Renal cortical epithelial cell (primary cell): ENCODE measurements at regions not wholly inside any gene's neighbourhood (a gene's known extent, or its start where the extent isn't known, plus 50 kb on each side); places are given as distances from the start of the nearest gene placed in this dataset.
"Not testable (repeated sequence)": the region's sequence is repeated elsewhere in the genome, so short reads cannot be mapped to it uniquely, and the experiment has no call there.

Experiments used
- DNase-seq: peaks from one replicate; pipeline ENCODE4 v3.0.0-alpha.2; 2011; ENCODE audit warnings: low read depth

DNA sequence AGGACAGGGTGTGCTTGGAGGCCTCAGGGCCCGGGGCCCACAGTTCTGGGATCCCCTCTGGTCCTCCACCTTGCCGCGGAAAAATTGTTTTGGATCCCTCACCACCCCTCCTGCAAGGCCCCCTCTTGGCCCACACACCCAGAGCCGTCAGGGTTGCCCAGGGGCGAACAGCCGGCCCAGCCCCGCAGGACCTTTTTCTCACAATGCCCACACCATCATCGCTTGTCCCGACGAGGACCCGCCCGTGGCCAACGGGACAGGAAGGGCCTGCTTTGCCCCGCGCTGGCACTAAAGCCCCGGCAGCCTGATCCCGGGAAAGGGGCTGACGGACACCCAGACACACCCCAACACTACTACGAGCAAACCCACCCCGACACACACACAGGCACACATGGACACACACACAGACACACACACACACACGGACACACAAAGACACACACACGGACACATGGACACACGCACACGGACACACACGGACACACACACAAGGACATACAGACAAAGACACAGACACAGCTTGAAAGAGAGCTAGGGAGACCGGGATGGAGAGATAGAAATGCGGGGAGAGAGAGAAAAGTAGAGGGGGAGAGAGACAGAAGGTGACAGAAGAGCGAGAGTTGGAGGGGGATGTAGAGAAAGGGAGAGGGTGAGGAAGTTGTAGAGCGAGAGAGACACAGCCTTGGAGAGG lies 1493.5 kb upstream of the DEFB115 start:
- no peak for DNase-seq

DNA sequence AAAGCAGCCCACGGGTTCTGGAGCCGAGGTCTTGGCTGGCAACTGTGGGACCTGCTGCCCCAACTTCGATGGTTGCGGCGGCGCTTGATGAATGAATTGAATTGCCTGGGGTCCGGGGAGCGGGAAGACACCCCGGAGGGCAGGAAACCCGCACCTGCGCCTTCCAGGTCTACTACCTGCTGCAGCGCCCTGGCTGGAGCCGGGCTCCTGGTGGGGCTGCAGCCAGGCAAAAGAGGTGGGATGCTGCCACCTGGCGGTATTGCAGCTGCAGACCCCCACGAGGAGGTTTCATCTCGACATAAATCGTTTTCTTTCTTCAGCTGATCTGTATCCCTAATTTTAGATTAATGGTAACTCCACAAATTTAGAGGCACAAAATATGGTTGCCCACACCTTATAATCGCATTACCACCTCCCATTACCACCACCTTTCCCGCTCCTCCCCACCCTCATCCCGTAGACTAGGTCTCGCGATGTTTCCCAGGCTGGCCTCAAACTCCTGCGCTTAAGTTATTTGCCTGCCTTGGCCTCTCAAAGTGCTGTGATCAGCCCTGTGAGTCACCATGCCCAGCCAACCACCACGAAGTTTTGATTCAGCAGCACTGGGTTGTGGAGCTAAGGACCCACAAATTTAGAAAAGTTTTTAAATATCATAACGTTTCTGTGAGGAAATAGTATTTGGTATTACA lies 1492.4 kb upstream of the DEFB115 start:
- peak; percentile 45 for DNase-seq

DNA sequence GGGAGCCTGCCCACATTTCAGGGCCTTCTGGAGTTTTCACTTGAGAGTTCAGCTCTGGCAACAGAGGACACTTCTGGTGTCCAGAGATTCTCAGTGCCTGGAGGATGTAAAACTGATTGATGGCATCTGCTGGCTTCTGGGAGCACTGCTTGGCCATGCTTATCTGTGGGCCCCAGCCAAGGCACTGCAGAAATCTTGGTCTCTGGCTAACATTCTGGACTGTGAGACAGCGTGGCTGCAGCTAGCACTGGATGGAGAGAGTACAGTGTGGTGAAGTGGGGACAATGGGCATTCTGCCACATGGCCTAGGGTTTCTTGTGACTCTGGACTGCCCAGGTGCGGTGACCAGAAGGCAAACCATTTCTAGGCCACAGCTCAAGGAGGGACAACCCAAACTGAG lies 1479.4 kb upstream of the DEFB115 start:
- not testable (repeated sequence) for DNase-seq

DNA sequence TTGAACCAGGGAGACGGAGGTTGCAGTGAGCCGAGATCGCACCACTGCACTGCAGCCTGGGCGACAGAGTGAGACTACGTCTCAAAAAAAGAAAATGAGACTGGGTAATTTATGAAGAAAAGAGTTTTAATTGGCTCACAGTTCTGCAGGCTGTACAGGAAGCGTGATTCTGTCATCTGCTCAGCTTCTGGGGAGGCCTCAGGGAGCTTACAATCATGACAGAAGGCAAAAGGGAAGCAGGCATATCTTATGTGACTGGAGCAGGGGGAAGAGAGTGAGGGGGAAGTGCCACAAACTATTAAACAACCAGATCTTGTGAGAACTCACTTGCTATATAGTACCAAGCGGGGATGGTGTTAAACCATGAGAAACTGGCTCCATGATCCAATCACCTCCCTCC lies 1476.2 kb upstream of the DEFB115 start:
- not testable (repeated sequence) for DNase-seq

DNA sequence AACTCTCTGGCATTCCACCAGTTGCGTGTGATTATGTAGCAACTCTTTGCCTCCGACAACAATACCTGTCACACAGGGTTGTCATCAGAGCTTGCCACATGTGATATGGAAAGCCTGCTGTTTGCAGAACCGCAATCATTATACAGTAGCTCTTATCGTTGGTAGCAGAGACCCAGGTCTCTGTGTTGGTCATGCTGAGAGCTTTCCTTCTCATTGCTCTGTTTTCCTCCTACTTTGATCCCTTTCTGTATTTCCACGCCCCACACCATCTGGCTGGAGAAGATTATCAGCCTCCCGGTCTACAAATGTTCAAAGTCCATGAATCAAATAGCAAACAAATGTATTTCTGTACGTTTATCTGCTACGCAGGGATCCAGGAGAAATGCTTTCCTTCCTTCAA lies 1475.6 kb upstream of the DEFB115 start:
- DNase-seq, result not testable (repeated sequence)

DNA sequence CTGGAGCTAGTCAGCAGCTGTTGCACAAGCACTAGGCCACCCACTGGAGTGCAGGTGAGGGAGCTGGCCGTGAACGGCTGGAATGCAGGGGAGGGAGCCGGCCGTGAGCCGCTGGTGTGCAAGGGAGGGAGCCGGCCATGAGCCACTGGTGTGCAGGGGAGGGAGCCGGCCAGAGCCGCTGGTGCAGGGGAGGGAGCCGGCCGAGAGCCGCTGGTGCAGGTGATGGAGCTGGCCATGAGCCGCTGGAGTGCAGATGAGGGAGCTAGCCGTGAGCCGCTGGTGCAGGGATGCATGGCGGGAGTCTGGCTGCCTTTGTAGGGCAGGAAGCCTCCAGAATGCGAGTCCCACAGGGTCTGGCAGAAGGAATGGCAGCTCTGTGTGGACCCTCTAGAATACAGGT lies 1470.0 kb upstream of the DEFB115 start:
- not testable (repeated sequence) for DNase-seq

DNA sequence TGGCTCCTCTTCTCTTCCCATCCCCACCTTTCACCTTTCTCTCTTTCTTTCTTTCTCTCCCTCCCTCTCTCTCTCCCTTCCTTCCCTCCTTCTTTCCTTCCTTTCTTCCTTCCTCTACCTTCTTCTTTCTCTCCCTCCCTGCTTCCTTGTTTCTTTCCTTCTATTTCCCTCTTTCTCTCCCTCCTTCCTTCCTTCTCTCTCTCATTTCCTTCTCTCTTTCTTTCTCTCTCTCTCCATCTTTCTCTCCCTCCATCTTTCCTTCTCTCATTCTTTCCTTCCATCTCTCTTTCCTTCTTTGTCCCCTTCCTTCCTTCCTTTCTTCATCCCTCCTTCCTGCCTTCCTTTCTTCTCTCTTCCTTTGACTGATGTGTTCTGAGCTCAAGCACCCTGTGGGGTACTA lies 1467.0 kb upstream of the DEFB115 start:
- DNase-seq, result no peak

DNA sequence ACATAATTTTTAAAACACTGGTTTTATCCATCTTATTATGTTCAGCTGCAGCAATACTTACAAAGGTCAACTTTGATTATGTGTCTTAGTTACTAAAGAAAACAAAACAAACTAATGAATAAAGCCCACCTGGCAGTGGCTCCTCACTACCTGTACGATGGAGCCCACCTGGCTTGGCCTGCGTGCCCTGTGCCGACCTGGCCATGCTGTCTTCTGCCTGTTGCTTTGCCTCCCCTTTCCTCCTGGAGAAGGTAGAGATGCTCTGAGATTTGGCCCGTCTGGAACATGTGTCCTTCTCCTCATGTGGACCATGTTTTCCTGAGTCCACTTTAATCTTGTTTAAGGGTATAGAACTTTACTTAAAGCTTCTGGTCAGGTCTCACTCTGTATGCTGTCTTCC lies 1426.0 kb upstream of the DEFB115 start:
- not testable (repeated sequence) for DNase-seq

DNA sequence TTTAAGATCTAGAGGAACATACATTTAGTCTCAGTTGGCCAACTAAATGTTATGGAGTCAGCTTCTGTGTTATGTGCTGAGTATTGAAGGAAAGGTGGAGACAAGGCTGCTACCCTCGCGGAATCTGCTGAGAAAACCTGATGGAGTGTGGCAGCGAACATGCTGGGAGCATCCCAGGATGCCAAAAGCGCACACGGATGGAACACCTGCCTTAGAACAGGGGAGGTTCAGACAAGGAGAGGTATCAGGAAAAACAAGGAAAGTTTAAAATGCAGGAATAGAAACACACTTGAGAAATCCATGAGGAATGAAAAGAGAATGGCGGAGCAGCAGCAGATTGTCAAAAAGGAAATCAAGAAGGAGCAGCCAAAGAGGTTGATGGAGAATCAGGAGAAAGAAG lies 1389.5 kb upstream of the DEFB115 start:
- DNase-seq, result not testable (repeated sequence)

DNA sequence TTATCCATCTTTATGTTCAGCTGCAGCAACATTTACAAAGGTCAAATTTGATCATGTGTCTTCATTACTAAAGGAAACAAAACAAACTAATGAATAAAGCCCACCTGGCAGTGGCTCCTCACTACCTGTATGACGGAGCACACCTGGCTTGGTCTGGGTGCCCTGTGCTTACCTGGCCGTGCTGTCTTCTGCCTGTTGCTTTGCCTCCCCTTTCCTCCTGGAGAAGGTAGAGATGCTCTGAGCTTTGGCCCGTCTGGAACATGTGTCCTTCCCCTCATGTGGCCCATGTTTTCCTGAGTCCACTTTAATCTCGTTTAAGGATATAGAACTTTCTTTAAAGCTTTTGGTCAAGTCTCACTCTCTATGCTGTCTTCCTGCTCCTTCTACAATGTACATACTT lies 1388.8 kb upstream of the DEFB115 start:
- DNase-seq, result not testable (repeated sequence)

DNA sequence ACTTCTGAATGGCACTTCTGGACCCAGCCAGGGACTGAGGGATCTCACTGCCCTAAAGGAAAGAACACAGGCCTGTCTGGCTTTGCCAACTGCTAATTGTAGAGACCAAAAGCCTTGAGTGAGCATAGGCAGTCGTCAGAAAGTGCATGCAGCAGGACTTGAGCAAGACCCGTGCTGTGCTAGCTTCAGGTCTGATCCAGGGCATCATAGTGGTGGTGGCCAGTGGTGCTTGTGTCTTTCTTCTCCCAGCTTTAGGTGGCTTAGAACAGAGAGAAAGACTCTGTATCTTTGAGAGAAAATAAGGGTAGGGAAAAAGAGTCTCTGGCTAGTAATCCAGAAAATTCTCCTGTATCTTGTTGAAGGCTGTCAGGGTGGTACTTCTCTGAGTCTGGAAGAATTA lies 1385.6 kb upstream of the DEFB115 start:
- DNase-seq, result not testable (repeated sequence)

DNA sequence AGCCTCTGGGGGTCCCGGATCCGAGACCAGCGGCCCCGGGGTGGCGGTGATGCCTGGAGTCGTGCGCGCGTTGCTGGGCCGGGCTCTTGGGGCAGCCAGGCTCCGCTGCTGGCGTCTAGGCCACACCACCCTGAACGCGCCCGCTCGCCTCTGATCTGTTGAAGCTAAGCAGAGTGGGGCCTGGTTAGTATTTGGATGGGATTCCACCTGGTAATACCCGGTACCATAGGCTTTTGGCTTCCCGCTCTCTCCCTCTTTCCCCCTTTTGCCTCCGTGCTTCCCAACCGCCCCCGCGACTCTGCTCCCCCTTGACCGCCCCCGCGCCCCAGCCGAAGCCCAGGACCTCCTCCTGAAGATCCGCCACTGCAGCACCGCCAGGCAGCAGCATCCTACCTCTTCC lies 1383.5 kb upstream of the DEFB115 start:
- no peak for DNase-seq

DNA sequence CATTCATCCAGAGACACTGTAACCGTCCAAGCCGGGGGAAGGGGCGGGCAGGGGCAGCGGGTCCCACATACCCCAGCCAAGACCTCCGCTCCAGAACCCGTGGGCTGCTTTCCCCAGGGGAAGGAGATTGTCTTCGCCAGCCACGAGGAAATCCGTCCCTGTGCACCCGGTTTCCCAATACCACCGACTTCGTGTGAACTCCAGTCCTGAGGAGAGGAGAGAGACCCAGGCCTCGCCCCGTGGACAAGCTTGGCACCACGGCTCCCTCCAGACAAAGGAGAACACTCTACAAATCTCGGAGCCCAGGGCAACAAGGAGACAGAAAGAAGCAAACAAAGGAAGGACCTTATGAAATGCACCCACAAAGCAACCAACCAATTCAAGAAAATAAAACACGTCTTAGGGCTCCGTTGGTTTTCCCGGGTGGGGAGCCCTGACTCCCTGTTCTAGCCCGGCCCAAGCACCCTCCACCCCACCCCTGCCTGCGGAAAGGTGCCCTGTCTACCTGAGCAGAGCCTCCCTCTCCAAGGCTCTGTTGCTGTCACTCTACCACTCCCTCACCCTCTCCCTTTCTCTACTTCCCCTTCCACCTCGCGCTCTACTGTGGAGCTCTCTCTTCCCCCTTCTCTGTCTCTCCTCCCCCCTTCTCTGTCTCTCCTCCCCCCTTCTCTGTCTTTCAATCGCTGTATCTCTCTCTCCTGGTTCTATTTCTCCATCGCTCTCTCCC lies 1382.8 kb upstream of the DEFB115 start:
- no peak for DNase-seq

DNA sequence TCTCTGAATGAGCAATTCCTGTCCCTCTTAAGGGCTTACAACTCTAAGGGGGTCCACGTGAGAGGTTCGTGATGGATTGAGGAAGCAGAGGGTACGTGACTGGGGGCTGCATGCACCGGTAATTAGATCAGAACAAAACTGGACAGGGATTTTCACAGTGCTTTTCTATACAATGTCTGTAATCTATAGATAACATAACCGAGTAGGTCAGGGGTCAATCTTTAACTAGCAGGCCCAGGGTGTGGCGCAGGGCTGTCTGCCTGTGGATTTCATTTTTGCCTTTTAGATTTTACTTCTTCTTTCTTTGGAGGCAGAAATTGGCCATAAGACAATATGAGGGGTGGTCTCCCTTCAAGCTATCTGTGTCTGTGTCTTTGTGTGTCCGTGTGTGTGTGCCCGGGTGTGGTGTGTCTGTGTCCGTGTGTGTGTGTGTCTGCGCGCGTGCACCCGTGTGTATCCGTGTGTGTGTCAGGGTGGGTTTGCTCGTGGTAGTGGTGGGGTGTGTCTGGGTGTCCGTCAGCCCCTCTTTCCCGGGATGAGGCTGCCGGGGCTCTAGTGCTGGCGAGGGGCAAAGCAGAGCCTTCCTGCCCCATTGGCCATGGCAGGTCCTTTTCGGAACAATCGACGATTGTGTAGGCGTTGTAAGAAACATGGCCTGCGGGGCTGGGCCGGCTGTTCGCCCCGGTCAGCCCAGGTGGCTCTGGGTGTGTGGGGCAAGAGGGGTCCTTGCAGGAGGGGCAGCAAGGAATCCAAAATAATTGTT lies 1382.0 kb upstream of the DEFB115 start:
- DNase-seq, result not testable (repeated sequence)

DNA sequence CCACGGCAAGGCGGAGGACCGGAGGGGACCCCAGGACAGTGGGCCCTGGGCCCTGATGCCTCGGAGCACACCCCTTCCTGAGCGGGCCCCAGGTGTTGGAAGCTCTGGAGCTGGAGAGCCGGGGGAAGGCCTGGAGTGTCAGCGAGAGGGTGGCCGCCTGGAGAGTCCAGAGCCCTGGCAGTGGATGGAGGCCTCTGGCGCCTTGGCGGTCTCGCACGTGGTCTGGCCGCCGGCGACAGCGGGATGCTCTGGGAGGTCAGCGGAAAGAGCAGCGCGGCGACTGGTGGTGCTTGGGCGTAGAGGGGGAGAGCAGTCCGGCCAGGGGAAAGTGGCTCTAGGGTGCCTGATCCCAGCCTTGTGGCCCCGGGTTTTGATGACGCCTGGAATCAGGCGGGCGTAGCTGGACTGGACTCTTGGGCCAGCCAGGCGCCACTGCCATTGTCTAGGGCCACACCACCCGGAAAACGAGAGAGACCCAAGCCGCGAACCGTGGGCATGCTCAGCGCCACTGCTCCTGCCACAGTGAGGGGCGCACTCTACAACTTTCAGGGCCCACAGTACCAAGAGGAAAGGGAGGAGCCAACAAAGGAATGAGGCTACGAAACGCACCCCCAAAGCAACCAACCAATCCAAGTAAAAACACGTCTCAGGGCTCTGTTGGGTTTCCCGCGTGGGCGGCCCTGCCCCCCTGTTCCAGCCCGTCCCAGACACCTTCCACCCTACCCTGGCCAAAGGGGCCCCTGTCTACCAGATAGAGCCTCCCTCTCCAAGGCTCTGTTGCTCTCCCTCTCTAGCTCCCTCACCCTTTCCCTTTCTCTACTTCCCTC lies 1381.2 kb upstream of the DEFB115 start:
- not testable (repeated sequence) for DNase-seq

DNA sequence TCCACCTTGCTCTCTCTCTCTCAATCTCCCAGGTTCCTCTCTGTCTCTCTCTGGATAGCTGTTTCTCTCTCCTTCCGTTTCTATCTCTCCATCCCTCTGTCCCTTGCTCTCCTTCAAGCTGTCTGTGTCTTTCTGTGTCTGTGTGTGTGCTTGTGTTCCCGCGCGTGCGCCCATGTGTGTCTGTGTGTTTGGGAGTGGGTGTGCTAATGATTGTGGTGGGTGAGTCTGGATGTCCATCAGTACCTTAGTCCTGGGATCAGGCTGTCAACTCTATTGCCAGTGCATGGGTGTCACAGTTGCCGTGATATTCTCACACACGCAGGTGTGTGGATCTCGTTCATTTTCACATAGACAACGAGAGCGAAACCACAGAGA lies 1380.6 kb upstream of the DEFB115 start:
- no peak for DNase-seq

DNA sequence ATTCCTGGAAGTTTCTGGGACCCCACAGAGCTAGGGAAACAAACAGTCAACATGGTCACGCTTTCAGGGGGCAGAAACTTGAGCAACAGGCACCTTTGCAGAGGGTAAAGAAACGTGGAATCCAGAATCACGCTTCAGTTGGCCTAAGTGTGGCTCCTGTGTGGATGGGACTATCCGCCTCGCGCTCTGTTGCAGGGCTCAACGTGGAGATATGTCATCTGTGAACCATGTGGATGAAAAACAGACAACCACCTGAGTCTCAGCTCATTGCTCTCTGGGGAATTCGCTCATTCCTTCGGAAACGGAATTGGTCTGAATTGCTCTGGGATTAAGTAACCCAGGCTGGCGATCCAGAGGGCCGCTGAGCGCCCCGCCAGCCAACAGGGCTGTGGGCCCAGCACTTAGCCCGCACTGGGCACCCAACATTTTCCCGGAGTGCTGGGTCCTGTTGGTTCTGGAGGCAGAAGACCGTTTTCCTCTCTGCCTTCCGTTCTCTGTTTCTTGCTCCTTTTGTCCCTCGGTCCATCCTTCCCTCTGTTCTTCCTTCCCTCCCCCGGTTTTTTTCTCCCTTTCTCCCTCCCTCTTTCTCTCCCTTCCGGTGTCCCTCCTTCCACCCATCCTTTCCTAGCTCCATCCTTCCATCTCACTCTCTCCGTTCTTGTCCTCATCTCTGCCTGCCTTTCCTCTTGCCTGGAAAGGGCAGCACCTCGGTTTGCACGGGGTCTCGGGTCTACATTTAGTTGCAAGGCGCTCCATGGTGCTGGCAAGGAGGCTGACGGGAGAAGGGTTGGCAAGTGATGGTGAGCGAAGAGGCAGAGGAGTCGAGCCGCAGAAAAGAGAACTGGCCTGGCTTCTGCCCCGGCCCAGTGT lies 1379.8 kb upstream of the DEFB115 start:
- DNase-seq, result not testable (repeated sequence)

DNA sequence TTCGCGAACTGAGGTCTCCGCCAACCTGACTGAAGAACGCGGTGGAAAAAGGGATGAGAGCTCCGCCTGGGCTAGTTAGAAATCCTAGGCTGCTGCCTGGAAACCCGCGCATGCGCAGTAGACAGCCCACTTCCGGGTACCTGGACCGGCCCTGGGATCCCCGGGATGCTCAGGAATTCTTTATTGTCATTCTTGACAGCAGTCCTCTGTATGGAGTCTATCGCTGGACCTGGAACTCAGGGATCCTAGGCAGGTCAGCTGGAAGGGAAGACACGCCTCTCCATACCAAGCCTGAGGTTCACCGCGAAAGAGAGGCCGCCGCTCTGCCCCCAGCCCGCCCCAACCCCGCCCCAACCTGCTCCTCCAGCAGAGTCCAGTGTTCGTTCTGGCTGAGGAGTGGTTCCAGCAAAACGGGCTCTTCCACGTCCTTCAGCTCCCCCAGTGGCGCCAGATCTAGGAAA lies 1379.2 kb upstream of the DEFB115 start:
- DNase-seq, result peak; percentile 15

DNA sequence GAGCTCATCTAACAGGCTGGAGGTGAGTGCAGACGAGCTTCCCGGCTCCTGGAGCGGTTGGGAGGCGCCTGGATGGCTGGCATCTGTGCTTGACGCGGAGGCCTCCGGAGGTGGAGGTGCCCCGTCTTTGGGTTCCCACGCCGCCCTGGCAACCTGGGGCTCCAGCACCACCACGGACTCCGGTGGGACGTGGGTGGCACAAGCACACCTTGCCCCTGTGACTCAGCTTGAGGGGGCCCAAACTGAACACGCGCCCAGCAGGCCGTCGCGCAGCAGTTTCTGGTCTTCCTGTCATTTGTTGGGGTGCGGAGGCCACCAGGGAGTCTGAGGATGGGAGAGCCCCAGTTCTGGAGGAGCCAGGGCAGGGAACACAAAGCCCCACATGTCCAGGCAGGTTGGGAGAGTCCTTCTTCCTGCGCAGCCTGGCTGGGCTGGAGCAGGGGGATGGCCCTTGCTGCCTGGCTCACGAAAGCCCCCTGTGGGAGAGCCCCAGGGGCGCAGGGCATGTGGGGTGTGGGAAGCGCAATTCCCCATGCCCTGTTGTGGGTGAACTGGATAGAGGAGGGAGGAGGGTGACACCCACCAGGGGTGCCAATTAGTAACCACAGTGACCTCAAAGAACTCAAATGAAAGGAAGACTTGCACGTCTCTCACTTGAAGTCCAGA lies 1378.6 kb upstream of the DEFB115 start:
- no peak for DNase-seq

DNA sequence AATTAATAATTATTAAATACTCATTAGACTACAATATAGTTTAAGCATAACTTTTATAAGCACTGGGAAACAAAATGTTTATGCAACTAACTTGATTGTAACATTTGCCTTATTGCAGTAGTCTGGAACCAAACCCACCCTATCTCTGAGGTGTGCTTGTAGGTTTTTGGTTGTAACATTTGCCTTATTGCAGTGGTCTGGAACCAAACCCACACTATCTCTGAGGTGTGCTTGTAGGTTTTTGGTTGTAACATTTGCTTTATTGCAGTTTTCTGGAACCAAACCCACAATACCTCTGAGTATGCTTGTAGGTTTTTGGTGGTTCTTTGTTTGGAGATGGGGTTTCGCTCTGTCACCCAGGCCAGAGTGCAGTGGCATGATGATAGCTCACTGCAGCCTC lies 1376.4 kb upstream of the DEFB115 start:
- DNase-seq, result not testable (repeated sequence)
